ENCODE measurements at regions not wholly inside any gene's neighbourhood (a gene's known extent, or its start where the extent isn't known, plus 50 kb on each side); places are given as distances from the start of the nearest gene placed in this dataset.
"Not testable (repeated sequence)": the region's sequence is repeated elsewhere in the genome, so short reads cannot be mapped to it uniquely, and the experiment has no call there.

DNA sequence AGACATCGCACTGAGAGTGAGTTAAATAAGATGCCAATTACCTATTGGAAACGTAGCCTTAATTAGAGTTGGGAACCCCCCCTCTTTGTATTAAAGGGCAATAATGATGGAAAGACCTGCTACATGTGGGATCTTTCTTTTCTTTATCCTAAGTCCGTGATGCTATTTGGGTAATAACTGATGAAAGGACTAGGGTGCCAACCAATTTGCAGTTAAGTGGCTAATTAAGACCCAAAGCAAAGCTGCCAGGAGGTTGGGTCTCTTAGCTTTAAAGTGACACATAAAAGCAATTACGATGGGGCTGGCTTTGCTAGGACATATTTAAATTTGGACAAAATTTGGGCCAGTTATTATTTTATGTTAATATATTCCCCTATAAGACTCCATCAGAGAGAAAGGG, 728.8 kb downstream of the NR2F1-AS1 start:
- DNase-seq, result no peak

DNA sequence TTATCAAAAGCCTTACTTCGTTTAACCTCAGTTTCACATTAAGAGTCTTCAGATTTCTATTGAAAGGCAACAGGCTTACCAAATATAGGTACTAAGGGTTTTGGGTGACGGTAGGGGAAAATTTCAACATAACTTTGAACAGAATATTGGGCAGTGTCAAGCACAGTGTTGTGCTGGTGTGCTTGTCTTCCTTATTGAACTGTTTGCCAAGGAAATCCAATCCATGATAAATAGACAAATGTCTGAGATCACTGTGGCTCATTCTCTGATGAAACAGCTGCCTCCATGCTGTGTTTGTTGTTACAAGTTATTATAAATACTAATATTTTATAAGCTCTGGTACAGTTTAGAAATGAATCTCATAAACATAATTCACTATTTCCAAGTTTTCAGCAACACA, 730.1 kb downstream of the NR2F1-AS1 start:
- no peak for DNase-seq

DNA sequence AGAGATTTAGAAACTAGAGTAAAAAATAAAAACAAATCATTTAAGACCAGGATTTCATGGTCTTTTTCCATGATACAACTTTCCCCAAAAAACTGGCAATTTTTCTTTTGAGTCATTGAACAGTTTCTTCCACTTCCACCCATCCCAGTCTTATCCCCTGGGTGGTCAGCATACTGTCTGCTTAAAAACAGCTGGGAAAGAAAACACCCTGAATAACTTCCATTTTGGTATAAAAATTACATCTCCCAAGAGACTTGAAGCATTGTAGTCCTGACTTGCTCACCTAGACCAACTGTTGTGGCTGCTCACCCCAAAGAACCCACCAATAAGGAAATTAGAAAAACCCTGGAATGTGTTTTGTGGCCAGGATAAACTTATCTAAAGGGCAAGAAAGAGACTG, 731.3 kb downstream of the NR2F1-AS1 start:
- DNase-seq, result no peak

DNA sequence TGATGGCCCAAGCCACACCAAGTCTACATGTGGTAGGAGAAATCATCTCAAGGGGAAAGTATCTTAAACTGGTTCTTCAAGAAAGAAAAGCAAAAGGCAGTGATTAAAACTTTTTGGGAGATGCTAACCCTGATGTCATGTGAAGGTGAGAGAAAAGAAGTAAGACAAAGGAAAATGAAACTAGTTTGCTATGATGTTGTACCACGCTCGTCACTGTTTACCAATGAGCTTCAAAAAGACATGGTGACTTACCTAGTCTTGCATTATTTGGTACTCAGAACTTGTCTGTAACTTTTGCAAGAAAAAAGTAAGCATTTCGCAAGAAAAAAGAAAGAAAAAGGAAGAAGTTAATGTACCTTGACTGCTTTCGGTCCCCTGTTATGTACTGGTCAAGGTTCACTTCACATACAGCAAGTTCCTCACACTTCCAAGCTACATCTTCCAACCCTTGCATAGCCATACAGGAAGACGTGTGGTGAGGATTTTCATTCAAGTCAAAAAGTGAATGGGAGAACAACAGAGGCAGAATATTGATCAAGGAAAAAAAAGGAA, 739.3 kb downstream of the NR2F1-AS1 start:
- no peak for DNase-seq

DNA sequence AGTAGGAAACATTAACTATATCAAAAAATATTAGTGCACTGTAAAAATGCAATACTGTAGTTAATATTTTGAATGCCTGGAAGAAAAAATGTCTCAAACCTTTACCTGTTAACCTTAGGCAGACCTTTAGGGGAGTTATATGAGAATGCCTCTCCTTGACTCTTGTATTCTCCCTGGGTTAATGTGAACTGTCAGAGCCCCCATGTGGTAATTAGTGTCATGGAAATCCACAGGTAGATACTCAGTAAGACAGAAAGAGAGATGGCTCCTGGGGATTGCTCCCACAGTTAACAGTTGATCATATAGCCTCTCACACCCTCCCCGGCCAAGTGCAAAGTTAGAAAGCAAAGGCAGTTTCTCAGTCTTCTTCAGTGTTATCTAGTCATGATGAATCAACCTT, 742.8 kb downstream of the NR2F1-AS1 start:
- DNase-seq, result no peak

DNA sequence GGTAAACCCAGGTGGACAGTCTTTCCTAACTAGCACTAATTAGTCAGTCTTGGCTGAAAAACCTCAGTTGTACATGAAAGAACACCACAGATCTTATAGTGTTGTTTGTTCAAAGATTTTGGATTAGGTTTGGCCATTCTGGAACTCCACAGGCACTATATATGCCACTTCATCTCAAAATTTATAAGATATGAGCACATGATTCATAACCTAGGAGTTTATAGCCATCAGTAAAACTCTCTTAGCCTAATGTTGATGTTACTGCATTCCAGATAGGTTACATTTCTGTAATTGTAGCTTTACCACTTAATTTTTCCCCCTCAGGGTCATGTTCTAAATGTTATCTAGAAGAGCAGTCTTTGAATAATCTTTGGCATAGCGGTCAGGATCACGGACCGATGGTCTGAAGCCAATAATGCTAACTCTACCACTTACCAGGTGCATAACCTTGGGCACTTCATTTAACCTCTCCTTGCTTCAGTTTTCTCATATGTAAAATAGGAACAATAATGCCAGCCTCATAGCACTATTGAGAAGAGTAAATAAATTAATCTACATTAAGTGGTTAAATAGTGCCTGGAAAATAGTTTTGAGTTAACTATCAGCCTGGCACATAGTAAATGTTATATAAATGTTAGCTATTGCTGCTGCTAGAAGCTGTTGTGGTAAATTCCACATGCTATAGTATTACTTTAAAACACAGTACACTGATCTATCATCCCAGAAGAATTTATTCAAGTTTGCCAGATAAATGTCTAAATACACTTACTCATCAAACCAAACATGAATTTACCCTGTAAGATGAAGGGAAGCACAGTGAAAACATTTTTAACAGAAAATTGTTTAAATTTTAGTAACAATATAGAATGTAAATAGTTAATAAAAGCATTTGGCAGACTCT, 743.9 kb downstream of the NR2F1-AS1 start:
- DNase-seq, result no peak

DNA sequence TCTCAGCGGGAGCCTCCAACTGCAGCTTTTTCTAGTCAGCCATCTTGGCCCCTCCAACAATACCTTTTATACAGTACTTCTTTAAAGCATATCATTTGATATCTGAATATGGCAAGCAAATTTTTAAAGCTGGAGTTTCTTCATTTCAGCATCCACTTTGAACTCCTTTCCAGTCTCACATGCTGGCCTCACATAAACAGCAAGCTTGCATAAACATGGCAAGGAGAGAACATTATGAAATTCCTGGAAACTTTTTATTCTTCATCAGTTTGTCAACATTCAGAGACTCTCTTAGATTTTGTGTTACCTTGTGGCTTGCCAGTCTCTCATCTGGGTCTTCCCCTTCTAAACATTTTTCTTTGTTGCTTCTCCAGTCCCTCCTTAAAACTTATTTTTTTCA, 745.3 kb downstream of the NR2F1-AS1 start:
- DNase-seq, result no peak

DNA sequence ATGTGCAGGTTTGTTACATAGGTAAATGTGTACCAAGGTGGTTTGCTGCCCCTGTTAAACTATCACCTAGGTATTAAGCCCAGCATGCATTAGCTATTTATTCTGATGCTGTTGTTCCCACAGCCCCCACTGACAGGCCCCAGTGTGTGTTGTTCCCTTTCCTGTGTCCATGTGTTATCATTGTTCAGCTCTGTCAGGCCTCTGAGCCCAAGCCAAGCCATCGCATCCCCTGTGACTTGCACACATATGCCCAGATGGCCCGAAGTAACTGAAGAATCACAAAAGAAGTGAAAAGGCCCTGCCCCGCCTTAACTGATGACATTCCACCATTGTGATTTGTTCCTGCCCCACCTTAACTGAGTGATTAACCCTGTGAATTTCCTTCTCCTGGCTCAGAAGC, 757.5 kb downstream of the NR2F1-AS1 start:
- DNase-seq, result not testable (repeated sequence)

DNA sequence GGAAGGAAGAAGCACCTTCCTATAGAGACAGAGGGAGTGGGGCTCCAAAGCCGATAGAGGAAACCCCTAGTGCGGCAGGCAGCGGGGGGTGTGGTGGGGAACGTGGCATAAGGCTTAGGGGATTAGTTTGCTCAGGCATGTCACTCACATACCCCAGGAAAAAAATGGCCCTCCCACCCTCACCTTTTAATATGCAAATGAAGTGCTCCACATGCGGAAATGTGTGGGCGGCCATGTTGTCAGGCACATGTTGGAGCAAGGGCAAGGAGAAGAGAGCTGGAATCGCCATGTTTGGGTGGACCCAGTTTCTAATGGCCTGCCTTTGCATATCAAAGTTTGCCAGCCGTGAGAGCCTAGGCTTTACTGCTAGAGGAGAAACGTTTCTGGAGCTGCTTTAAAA, 758.8 kb downstream of the NR2F1-AS1 start:
- DNase-seq, result no peak

DNA sequence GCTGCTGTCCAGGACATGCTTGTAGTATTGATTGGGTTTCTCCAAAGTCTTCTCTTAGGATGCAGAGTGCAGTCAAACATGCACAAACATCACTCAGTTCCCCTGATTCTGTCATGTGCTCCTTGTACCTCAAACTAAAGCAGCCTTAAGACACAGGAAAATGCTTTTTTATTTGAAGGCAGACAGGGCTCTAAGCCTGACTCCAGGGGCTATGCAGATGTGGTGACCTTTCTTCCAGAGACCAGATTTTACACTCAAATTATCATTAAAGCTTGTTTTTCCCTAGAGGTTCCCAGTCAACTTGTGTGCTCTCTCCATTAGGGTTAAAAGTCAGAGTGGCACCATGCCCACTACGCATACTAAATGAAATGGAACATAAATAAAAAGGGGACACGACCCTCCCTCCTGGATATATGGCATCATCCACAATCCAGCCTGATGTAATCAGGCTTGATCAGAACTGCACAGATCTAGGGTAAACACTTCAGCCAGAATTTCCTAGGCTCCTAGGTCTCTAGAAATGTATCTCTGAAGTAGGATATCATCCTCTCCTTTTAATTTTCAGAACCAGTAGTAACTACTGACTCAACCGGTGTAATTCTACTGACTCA, 771.1 kb downstream of the NR2F1-AS1 start:
- DNase-seq, result no peak

DNA sequence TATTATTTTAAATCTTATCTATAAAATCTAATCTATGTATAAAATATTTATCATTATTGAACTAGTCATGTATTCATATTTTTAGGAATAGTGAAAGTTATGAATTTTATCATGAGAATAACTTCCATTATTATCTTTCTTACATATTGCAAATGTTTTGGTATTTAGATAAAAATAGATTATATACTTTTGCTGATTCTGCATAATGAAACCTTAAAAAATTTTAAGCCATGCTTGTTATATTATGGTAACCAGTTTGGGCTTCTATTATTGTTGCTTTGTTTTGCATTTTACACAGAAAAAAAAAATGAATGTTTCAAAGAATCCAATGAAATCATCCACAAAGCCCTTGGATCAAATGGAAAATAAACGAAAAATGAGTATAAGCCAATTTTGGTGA, 772.5 kb downstream of the NR2F1-AS1 start:
- no peak for DNase-seq

DNA sequence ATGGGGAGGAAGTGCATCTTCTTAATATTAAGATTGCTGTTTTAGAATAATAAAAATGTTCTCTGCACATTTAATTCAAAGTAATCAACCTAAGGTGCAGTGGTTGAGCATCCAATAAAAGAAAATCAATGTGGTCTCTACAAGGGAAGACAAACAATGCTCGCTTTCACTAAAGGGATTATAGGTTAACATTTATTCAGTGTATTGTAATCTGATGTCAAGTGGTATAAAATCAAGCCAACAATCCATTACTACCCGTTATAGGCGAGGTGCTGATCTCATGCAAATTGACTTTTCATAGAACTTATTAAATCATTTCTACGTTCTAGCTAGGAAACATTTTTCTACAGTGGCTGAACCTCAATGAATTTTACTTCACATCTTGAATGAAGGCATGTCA, 773.9 kb downstream of the NR2F1-AS1 start:
- DNase-seq, result no peak

DNA sequence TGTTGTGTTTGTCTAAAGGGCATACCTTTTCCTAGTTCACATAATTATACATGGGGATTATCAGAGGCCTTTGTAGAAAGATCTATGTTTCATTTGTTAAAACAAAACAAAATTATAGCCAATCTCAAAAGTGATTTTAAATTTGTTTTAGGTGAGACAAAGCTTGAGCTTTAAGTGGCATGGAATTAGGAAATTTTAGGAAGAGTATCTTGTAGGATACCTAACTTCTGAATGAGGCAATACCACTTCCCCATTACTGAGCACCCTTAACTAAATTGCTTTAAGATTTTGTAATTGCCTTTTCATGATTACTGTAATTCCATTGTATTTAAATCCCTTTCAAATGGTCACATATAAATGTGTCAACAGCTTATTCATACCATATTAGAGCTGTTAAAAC, 775.6 kb downstream of the NR2F1-AS1 start:
- no peak for DNase-seq

DNA sequence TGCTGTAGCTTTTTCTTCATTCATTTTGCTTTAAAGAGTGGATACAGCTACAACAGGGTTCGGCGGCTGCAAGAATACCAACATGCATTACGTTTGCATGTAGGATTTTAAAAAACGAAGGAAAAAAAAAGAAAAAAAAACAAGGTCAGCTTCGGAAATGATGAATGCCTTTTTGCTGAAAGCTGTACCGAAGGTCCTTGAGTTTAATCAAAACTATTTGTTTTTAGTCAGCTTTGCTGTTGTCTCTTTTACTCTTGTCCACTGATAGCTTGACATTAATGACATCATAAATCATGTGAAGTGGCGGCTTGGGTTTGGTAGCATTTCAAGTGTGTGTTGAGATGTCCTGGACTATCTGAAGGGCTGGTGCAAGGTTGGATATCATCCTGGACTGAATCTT, 779.1 kb downstream of the NR2F1-AS1 start:
- DNase-seq, result no peak

DNA sequence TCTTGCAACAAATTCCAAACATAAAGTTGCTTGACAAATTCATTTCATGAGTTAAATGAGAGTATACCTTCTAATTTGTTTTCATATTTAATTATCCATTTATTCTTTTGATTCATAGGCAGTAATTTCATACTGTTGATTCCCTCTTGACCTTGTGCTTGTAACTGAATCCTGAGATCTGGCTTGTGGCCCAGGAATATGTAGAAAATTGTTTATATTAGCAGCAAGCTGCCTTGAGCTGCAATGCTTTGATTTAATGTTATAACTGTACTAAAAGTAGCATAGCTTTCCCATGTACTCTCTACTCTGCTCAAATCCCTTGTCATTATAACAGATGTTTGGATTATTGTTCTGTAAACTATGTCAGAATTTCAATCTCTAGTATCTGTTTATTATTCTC, 780.7 kb downstream of the NR2F1-AS1 start:
- no peak for DNase-seq

DNA sequence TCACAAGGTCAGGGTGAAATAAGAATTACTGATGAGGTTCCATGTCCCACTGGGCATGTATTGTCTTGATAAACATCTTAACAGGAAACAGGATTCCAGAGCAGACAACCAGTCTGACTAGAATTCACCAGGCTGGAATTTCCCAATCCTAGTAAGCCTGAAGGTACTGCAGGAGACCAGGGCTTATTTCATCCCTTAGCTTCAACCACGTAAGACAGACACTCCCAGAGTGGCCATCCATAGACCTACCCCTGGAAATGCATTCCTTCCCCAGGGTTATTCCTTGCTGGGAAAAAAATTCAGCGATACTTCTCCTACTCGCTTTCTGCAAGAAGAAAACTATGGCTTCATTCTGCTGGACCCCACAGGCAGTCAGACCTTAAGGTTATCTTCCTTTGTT, 785.4 kb downstream of the NR2F1-AS1 start:
- no peak for DNase-seq

DNA sequence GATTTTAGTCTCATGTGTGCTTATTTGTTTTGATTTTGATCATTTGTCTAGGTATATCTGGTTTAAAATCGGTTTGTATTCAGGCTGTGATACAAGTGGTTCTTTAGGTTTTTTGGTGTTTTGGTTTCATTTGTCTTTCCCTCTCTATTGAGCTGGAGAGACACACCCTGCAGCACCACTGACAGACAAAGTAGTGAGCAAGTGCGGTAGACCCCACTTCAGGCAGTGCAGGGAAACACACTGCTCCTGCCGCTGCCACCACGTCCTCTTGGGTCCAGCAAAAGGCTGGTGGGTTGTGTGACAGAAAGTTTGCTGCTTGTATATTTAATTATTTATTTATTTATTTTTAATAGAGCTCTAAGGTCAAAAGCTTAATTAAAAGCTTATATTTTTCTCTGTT, 801.0 kb downstream of the NR2F1-AS1 start:
- no peak for DNase-seq

DNA sequence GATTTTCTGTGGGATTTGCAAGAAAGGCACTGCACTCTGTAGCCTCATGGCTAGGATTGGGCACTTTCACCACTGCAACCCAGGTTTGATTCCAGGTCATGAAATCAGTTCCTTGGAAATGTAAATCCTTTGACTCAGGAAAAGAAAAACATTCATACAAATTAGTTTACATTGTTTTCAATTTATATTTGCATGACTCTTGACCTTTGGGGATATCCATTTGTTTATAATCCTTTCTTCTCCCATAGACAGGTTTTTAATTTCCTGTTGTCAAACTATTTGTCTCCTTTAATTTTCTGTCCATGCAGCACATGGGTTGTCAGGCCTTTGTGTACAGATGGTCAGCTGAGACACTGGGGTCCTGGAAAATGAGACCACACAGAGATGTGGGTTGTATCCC, 801.5 kb downstream of the NR2F1-AS1 start:
- no peak for DNase-seq

DNA sequence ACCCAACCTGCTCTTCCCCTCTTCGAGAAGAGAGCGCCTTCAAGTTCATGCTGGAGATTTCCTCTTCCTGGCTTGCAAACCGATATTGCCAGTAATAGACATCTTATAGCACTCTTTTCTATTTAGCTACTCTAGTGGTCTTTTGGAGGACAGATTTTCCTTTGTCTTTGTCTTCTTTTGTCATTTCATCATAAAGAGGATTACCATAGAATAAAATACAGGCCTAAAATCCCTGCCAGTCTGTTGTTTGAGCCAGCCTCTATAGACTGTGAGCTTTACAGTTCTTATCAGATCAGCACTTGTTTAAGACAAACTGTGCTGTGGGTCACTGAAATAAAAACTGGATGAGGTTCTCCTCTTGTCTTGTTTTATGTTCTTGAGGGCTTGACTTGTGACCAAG, 802.8 kb downstream of the NR2F1-AS1 start:
- no peak for DNase-seq

DNA sequence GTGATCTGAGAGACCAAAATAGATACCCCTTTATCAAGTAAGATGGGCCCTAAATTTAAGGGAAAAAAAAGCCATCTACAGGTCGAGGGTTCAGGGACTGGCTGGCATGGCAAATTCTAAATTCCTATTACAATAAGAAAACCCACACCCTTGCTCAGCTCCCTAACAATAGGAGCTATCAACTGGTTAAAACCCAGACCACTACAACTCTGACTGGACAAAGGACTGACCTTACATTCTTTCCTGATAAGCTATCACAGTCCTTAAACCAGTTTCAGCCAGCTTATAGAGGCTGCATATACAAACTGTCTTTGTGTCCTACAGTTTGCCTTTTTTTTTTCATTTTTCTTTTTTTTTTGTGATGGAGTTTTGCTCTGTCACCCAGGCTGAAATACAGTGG, 803.6 kb downstream of the NR2F1-AS1 start:
- DNase-seq, result no peak

DNA sequence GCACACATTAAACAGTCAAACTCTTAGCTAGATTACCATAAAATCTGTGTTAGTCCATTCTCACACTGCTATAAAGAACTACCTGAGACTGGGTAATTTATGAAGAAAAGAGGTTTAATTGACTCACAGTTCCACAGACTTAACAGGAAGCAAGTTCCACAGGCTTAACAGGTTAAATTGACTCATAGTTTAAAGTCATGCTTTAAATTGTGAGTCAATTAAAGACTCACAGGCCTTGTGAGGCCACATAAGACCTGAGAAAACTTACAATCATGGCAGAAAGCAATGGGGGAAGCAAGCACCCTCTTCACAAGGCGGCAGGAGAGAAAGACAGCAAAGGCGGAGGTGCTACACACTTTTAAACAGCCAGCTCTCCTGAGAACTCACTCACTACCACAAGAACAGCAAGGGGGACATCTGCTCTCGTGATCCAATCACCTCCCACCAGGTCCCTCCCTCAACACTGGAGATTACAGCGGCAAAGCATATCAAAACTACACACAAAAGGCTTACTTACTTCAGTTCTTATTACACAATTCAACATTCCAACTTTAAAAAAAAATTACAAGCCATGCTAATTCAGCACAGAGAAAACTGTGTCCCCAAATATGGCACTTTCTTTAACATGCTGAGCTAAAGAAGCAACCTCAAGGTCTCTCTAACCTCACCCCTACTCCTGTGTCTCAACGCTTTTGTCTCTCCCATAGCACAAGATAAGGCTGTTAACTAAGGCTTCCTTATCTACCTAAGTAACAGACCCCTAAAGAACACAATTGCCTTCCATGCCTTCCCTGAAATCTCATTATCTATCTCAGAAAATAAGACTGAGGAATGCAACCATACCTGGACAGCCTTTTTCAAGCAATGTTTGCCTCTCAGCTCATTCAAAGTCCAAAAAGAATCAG, 805.1 kb downstream of the NR2F1-AS1 start:
- DNase-seq, result no peak

DNA sequence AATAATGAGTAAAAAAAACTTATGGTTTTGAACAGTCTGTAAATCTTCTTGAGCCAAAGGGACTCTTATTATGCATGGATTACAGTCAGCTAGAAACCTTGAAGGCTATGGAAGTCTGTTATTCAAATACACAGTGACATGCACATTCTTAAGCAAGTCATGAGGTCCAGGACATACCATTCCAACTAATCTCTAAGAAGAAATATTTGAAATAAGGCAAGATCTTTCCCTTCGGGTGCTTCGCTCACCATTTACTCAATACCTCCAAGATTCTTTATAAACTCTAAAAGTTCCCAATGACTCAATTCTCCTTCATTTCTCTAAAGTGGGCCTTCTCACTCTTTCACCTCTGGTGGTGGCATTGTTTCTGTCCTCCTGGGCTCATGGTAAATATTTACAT, 811.0 kb downstream of the NR2F1-AS1 start:
- no peak for DNase-seq

DNA sequence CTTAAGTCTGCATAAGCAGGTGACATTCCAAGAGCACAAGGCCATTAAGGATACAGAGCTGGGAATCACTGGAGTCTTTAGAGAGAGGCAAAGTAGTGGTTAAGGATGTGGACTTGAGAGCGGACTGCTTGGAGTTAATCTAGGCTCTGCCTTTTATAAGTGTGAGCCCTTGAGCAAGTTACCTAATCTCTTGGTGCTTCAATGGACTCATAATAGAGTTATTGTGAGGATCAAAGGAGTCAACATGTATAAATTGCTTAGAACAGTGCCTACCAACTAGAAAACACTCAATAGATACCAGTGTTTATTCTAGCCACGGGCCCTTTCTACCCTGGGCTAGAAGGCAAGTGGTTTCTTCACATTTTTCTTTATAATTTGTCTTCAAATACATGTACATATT, 819.4 kb downstream of the NR2F1-AS1 start:
- DNase-seq, result no peak

Data from activated CD8-positive, alpha-beta memory T cell treated with anti-CD3 and anti-CD28 coated beads, Interleukin-2, amount 50 U/mL, for 4 hours (primary cell).